Activated naive CD8-positive, alpha-beta T cell treated with anti-CD3 and anti-CD28 coated beads, Interleukin-2, amount 10 ng/mL, durations not matched to agents 7 days and 5 days (primary cell): ENCODE measurements at regions not wholly inside any gene's neighbourhood (a gene's known extent, or its start where the extent isn't known, plus 50 kb on each side); places are given as distances from the start of the nearest gene placed in this dataset.
A peak's percentile ranks its signal among the peaks of the same experiment; 100 is the strongest.
"Not testable (repeated sequence)": the region's sequence is repeated elsewhere in the genome, so short reads cannot be mapped to it uniquely, and the experiment has no call there.

Source experiments
- ATAC-seq: fragments of 150-1000 bp; cut with Tn5 transposase; one replicate; pipeline ENCODE4 v1.10.0; 2021; ENCODE audit warnings: low read depth, moderate library complexity
- POLR2A ChIA-PET: fragments of 350-600 bp; sonication (Branson Sonifier 250); formaldehyde crosslinking; loops from one replicate; lab custom pipeline; 2021; ENCODE audit warnings: antibody characterized with exemption; lab: Charles Lee
- DNase-seq: peaks from one replicate; pipeline ENCODE4 v3.0.0; 2021
- H3K27ac Mint-ChIP-seq: one replicate; pipeline ENCODE4 v1.8.0; 2022; ENCODE audit warnings: mild to moderate bottlenecking, mixed read lengths
- H3K27me3 Mint-ChIP-seq: one replicate; pipeline ENCODE4 v1.8.0; 2022; ENCODE audit warnings: mild to moderate bottlenecking, moderate library complexity, mixed read lengths
- H3K36me3 Mint-ChIP-seq: one replicate; pipeline ENCODE4 v1.8.0; 2021; ENCODE audit warnings: mild to moderate bottlenecking, mixed read lengths
- H3K4me1 Mint-ChIP-seq: one replicate; pipeline ENCODE4 v1.8.0; 2021; ENCODE audit warnings: mixed read lengths
- H3K4me3 Mint-ChIP-seq: one replicate; pipeline ENCODE4 v1.8.0; 2022; ENCODE audit warnings: mild to moderate bottlenecking, moderate library complexity, mixed read lengths
- H3K9me3 Mint-ChIP-seq: one replicate; pipeline ENCODE4 v1.8.0; 2021; ENCODE audit warnings: mixed read lengths

DNA sequence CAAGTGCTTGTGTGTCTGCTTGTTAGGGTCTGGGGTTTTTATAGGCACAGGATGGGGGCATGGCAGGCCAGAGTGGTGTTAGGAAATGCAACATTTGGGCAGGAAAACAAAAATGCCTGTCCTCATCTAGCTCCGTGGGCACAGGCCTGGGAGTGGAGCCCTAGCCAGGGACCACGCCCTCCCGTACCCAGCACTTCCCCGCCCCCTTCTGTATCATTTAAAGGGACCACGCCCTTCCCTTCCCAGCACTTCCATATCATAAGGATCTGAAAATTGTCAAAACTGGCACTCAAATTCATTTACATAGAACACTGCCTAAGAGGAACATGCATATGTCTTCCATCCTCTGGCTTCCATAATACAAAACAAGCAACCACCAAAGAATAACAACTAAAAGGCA lies 185.8 kb downstream of the B3GLCT start:
- Mint-ChIP-seq H3K27ac (no peak overlapping the region), H3K9me3 (peaks cover 2% of the 10 kb centered on the region), H3K36me3 (no peaks in the 10 kb centered on the region), H3K4me3 (no peak overlapping the region), H3K4me1 (no peaks in the 10 kb centered on the region), H3K27me3 (peaks cover 2% of the 10 kb centered on the region)
- POLR2A ChIA-PET, result no interaction called here
- DNase-seq, result no peak
- no peak for ATAC-seq

GRCh38 chr13:31394506-31394905 lies 194.7 kb downstream of the B3GLCT start:
- DNase-seq (no peak), ATAC-seq (no peak)
- no peaks in the 10 kb centered on the region for H3K27me3 Mint-ChIP-seq
- POLR2A ChIA-PET, result no interaction called here
- H3K9me3 Mint-ChIP-seq, result peaks cover 5% of the 10 kb centered on the region
- no peak overlapping the region for H3K27ac Mint-ChIP-seq
- no peaks in the 10 kb centered on the region for H3K36me3 Mint-ChIP-seq
- H3K4me3 Mint-ChIP-seq, result no peak overlapping the region
- H3K4me1 Mint-ChIP-seq, result no peaks in the 10 kb centered on the region

DNA sequence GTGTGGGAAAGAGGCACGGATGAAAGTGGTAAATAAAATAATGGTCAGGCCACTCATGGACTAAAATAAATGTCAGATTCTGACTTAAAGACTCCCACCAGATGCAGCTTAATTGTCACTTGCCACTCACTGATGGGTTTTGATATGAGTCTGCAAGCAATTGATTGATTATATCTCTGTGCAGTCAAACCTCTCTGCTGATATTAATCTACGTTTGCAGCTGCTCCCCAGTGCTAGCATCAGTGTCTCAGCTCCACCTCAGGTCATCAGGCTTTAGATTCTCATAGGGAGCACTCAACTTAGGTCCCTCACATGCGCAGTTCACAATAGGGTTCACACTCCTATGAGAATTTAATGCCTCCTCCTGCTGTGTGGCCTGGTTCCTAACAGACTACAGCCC lies 195.3 kb downstream of the B3GLCT start:
- no peak for ATAC-seq
- Mint-ChIP-seq H3K36me3 (no peaks in the 10 kb centered on the region), H3K27ac (no peak overlapping the region), H3K4me1 (no peaks in the 10 kb centered on the region), H3K9me3 (peaks cover 8% of the 10 kb centered on the region), H3K4me3 (no peak overlapping the region), H3K27me3 (no peaks in the 10 kb centered on the region)
- DNase-seq, result no peak
- POLR2A ChIA-PET, result no interaction called here

DNA sequence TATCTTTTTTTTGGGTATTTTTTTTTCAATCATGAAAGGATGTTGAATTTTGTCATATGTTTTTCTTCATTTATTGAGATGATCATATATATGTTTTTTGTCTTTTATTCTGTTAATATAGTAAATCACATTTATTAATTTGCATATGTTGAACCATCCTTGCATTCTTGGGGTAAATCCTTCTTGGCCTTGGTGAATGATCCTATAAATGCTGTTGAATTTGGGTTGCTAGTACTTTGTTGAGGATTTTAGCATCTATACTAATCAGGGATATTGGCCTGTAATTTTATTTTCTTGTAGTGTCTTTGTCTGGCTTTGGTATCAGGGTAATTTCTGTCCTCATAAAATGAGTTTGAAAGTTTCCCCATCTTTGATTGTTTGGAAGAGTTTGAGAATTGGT lies 199.9 kb downstream of the B3GLCT start:
- Mint-ChIP-seq H3K27ac (no peak overlapping the region), H3K9me3 (peaks cover 13% of the 10 kb centered on the region), H3K36me3 (no peaks in the 10 kb centered on the region), H3K4me3 (no peak overlapping the region), H3K27me3 (peaks cover 2% of the 10 kb centered on the region), H3K4me1 (no peaks in the 10 kb centered on the region)
- ATAC-seq (no peak), DNase-seq (no peak)
- POLR2A ChIA-PET, result no interaction called here

- H3K27ac Mint-ChIP-seq, DNase-seq, POLR2A ChIA-PET, H3K27me3 Mint-ChIP-seq, H3K4me1 Mint-ChIP-seq, H3K4me3 Mint-ChIP-seq, H3K36me3 Mint-ChIP-seq, ATAC-seq: not testable (repeated sequence)
- H3K9me3 Mint-ChIP-seq, result peaks cover 13% of the 10 kb centered on the region
Measured at GRCh38 chr13:31403711-31404110, 203.9 kb downstream of the B3GLCT start.

GRCh38 chr13:31408927-31409326 lies 209.2 kb downstream of the B3GLCT start:
- H3K27me3 Mint-ChIP-seq, result no peaks in the 10 kb centered on the region
- ATAC-seq (no peak), DNase-seq (no peak)
- POLR2A ChIA-PET, result no interaction called here
- no peak overlapping the region for H3K27ac Mint-ChIP-seq
- no peak overlapping the region for H3K4me3 Mint-ChIP-seq
- H3K36me3 Mint-ChIP-seq, result no peaks in the 10 kb centered on the region
- H3K9me3 Mint-ChIP-seq, result no peaks in the 10 kb centered on the region
- no peaks in the 10 kb centered on the region for H3K4me1 Mint-ChIP-seq

- no peaks in the 10 kb centered on the region for H3K27me3 Mint-ChIP-seq
- H3K4me3 Mint-ChIP-seq, result no peak overlapping the region
- H3K4me1 Mint-ChIP-seq, result no peaks in the 10 kb centered on the region
- DNase-seq (no peak), ATAC-seq (no peak)
- no peaks in the 10 kb centered on the region for H3K9me3 Mint-ChIP-seq
- POLR2A ChIA-PET, result no interaction called here
- no peaks in the 10 kb centered on the region for H3K36me3 Mint-ChIP-seq
- H3K27ac Mint-ChIP-seq, result no peak overlapping the region
Measured at GRCh38 chr13:31409678-31410356, 210.0 kb downstream of the B3GLCT start.

GRCh38 chr13:31413516-31413915 lies 213.7 kb downstream of the B3GLCT start:
- POLR2A ChIA-PET, result no interaction called here
- H3K27me3 Mint-ChIP-seq, result no peaks in the 10 kb centered on the region
- H3K4me3 Mint-ChIP-seq, result no peak overlapping the region
- H3K27ac Mint-ChIP-seq, result no peak overlapping the region
- H3K36me3 Mint-ChIP-seq, result no peaks in the 10 kb centered on the region
- no peak for DNase-seq
- no peak for ATAC-seq
- no peaks in the 10 kb centered on the region for H3K9me3 Mint-ChIP-seq
- no peaks in the 10 kb centered on the region for H3K4me1 Mint-ChIP-seq

- Mint-ChIP-seq H3K4me1 (no peaks in the 10 kb centered on the region), H3K4me3 (no peak overlapping the region), H3K36me3 (no peaks in the 10 kb centered on the region), H3K9me3 (no peaks in the 10 kb centered on the region), H3K27ac (no peak overlapping the region), H3K27me3 (no peaks in the 10 kb centered on the region)
- DNase-seq, result no peak
- POLR2A ChIA-PET, result no interaction called here
- ATAC-seq, result no peak
Measured at GRCh38 chr13:31416066-31416465, 216.3 kb downstream of the B3GLCT start.

DNA sequence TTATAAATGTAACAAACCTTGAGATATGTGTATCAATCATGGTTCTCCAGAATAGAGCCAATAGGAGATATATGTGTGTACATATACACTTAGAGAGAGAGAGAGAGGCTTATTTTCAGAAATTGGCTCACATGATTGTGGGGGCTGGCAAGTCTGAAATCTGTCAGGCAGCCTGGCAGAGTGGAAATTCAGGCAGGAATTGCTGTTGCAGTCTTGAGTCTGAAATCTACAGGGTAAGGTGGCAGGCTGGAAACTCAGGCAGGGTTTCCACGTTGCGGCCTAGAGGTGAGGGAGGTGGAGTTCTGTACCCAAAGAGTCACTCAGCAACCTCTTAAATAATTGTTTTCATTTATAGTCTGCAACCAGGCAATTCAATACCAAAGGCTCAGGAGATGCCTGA lies 218.4 kb downstream of the B3GLCT start:
- ATAC-seq (no peak), DNase-seq (no peak)
- no peaks in the 10 kb centered on the region for H3K36me3 Mint-ChIP-seq
- H3K4me1 Mint-ChIP-seq, result no peaks in the 10 kb centered on the region
- no peak overlapping the region for H3K27ac Mint-ChIP-seq
- no peaks in the 10 kb centered on the region for H3K9me3 Mint-ChIP-seq
- no peaks in the 10 kb centered on the region for H3K27me3 Mint-ChIP-seq
- POLR2A ChIA-PET, result no interaction called here
- H3K4me3 Mint-ChIP-seq, result no peak overlapping the region

GRCh38 chr13:31421756-31422155 lies 222.0 kb downstream of the B3GLCT start:
- no peaks in the 10 kb centered on the region for H3K9me3 Mint-ChIP-seq
- peaks cover 3% of the 10 kb centered on the region for H3K4me1 Mint-ChIP-seq
- H3K4me3 Mint-ChIP-seq, result no peak overlapping the region
- no peaks in the 10 kb centered on the region for H3K36me3 Mint-ChIP-seq
- DNase-seq (no peak), ATAC-seq (no peak)
- H3K27me3 Mint-ChIP-seq, result no peaks in the 10 kb centered on the region
- no peak overlapping the region for H3K27ac Mint-ChIP-seq
- POLR2A ChIA-PET, result no interaction called here

DNA sequence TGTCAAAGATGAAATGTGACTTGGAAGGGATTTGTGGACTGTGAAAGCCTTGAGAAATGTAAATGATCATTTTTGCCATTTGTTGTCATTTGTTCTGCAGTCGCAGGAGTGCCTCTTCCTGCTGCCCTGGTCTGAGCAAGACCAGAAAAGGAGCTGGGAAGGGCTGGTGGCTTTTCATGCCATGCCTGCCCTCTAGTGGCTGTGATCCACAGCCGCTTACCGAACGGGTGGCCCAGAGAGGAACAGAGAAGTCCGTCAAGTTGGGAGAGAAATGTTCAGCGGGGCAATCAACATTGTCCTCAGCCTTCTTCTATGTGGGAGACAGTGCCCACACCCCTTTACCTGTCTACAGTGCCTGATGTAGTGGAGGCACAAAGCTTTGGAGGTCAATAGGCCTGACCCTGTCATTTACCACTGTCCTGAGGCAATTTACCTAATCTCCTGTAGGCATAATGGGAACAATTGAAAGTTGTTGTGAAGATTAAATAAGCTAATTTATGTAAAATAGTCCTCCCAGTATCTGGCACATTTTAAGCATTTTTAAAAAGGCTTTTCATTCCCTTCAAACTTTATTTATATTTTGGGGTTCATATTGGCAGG lies 224.5 kb downstream of the B3GLCT start:
- Mint-ChIP-seq H3K27me3 (no peaks in the 10 kb centered on the region), H3K4me1 (peaks cover 3% of the 10 kb centered on the region), H3K36me3 (no peaks in the 10 kb centered on the region), H3K4me3 (no peak overlapping the region), H3K9me3 (no peaks in the 10 kb centered on the region), H3K27ac (no peak overlapping the region)
- POLR2A ChIA-PET, result no interaction called here
- ATAC-seq (peak; percentile 80), DNase-seq (peak; percentile 54)

DNA sequence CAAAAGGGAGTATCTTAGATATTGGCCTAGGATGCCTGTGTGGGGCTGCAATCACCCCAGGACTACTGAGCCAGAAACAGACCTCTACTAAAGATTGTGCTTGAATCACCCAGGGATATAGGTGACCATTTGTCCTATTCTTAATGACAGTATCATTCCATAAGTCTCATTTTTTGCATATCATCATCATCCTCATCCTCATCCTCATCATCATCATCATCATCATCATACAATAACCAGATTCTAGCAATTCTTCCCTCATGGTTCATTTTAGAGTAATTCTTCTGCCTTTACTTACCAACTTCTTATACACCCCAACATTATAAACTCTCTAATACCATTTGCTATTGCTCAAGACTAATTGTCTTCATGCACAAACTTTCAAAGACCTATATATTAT lies 226.6 kb downstream of the B3GLCT start:
- DNase-seq (no peak), ATAC-seq (no peak)
- Mint-ChIP-seq H3K27me3 (no peaks in the 10 kb centered on the region), H3K36me3 (no peaks in the 10 kb centered on the region), H3K27ac (no peak overlapping the region), H3K4me1 (peaks cover 3% of the 10 kb centered on the region), H3K4me3 (no peak overlapping the region), H3K9me3 (no peaks in the 10 kb centered on the region)
- POLR2A ChIA-PET, result no interaction called here

DNA sequence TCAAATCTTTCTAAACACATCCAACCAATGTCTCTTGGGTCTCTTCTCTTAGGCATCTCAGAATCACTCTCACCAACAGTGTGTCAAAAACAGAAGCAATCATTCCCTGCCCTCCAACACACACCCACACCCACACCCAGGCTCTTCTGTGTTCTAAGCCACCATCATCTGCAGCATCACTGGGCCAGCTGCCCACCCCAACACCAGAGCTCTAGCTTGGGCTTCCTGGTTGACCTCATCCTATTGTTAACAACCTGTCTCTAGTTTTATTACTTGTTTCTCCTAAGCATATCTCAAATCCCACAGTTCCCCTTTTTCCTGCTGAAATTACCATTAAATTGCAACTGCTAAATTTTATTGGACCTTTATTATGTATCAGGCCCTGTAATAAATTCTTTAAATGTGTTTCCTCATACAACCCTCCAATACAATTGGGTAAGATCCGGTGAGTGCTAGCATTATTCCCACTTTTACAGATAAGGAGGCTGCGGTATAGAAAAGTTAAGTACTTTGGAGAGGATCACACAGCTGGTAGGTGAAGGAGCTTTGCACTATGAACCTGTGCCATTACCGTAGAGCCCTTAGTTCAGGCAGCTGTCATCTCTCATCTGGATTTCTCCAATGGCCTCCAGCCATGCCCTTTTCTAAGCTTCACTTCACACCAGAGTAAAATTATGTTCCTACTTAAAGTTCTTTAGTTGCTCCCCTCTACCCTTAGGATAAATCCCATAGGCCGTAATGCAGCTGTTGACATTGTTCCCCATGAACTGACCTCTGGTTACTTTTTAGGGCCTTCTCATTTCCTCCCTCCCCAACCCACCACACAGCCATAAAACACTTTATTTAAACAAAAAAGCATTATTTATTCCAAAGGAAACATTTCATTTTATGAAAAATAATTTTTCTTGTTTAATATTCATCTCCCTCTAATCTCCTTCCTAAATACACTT lies 227.7 kb downstream of the B3GLCT start:
- DNase-seq (no peak), ATAC-seq (no peak)
- POLR2A ChIA-PET, result no interaction called here
- no peak overlapping the region for H3K4me3 Mint-ChIP-seq
- H3K4me1 Mint-ChIP-seq, result peaks cover 3% of the 10 kb centered on the region
- no peaks in the 10 kb centered on the region for H3K9me3 Mint-ChIP-seq
- H3K27me3 Mint-ChIP-seq, result no peaks in the 10 kb centered on the region
- no peak overlapping the region for H3K27ac Mint-ChIP-seq
- no peaks in the 10 kb centered on the region for H3K36me3 Mint-ChIP-seq
